ENCODE measurements at regions not wholly inside any gene's neighbourhood (a gene's known extent, or its start where the extent isn't known, plus 50 kb on each side); places are given as distances from the start of the nearest gene placed in this dataset.

DNA sequence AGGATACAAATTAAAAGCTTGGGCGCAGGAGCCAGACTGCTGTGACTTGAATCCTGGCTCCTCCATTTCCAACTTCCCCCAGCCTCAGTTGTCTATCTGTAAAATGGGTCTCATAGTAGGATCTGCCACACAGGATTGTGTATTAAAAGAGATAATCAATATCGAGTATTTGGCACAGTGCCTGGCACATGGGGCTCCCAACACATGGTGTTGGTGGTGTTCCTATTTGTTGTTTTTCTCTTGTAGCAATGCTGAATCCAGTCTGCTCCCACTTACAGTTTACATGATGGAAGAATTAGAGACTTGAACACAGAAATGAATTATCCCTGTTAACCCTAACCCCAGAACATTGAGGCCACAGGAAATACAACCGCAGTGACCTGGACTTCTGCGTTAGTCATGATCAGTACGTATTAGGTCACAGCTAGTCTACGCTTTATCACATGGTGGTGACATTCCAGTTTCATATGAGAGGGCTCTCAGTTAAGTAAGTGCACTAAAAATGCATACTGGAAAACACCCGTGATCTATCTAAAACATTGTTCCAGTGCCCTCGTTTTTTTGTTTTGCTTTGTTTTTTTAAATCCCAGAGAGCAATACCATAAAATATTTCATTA, 169.5 kb upstream of the KLF14 start:
- TF ChIP-seq EZH2 (IDR thresholded peaks at IDR 0.05; ENCODE audit: low read length, missing control alignments) (no peak), CTCF (conservative IDR thresholded peaks at IDR 0.05 in 1 of 2, IDR thresholded peaks at IDR 0.05 in 1 of 2; ENCODE audit: low read depth in 1 of 2, low read length in 2 of 2) (no peak)
